NCI-H2081 (cell line): ENCODE measurements at regions not wholly inside any gene's neighbourhood (a gene's known extent, or its start where the extent isn't known, plus 50 kb on each side); places are given as distances from the start of the nearest gene placed in this dataset.
"Not testable (repeated sequence)": the region's sequence is repeated elsewhere in the genome, so short reads cannot be mapped to it uniquely, and the experiment has no call there.

Experiments used
- DNase-seq, 2 experiments: peaks; one replicate each; lab custom pipeline; 2025; lab: John Stamatoyannopoulos, UW

DNA sequence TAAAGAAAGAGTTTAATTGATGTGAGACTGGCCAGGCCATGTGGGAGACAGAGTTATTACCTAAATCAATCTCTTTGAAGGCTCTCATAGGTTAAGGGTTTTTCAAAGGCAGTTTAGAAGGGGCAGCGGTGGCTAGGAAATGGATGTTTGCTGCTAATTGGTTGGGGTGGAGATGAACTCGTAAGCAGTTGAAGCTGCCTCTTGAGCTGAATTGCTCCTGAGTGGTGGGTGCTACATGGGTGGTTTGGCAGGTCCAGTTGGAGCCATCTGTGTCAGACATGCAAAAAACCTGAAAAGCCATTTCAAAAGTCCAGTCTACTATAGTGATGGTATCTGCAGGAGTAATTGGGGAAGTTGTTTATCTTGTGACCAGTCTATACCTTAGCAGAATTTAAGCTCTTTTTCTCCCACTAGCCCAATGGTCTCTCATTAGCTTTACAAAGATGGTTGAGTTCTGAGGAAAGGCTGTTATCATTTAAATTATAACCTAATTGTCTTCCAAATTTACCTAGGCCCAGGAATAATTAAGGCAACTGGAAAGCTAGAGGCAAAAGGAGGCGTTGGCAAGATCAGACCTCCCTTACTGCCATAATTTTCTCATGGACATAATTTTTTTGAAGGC lies 762.4 kb upstream of the FRG1 start:
- DNase-seq: no peak

DNA sequence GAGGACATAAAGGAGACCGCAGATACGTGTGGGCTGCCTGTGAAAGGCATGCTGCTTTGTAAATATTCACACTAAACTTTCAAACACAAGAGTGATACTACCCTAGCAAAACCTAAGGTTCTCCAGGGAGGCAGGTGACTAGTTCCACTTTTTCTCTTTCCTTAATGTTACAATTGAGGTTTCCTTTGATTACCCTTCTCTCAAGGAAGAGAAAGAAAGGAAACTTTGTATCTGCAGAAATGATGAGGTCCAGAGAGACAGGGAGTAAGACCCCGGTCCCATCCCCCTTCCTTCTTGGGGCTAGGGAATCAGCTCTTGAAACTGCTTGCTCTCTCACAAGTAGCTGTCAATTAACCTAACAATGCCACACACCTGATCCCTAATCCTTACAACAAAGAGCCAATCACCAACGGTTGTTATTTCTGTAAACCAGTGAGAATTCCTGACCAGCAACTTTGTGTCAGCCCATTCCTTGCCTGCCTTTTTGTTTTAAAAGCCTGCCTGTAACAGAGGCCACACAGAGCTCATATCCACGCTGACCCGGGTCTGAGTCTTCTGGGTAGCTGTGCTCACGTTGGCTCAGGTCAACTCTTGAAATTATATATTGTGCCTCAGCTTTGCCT lies 754.8 kb upstream of the FRG1 start:
- no peak for DNase-seq

DNA sequence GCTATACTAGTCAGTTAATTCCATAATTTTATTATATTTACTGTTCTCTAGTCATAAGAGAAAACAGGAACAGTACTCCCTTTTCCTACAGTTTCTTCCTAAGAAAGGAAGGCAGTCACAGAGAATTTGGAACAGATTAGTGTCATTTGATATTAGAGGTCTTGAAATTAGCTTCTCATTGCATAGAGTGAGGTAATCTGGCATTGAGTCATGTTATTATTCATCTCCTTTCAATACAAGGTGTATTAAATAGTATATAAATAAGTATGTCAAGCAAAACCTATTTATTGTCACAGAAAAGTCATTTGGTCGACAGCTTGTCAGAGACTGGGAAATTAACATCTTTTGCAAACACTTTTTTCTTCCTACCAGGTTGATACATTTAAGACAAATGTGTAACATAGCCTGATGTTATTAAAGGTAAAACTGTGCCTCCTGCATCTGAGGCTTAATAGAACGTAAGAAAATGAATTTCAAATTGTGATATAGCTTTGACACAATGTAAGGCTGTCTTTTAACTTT lies 753.1 kb upstream of the FRG1 start:
- DNase-seq: no peak

DNA sequence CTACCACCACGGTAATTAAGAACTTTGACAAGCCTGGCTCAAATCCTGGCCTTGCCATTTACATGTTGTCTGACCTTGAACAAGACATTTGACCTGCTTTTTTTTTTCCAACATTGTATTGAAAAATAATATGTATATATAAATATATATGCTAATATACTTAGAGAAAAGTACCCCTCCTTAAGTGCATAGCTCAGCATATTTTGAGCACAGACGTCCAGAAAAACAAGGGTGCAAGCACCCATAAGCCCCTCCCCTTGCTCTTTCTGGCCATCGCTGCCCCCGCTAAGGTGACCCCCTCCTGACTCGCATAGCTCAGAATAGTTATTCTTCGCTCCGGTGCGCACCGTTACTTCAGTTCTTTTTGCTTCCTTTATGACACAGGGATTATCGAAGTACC lies 742.0 kb upstream of the FRG1 start:
- no peak for DNase-seq

DNA sequence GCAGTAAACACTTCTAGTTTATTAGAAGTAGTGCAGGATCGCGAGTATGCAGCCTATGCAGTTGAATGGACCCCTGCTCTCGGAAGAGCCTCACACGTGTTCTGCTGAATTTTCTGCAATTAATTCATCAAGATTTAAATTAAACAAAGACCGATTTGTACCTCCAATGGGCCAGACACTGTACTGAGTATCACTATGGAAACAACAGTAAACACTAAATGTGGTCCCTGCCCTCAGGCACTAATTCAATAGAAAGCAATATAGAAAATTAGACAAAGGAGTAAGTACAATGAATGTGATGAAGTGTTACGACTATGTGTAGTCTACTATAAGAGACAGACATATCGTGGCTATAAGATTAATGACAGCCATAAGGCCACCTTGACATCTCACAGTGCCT lies 740.3 kb upstream of the FRG1 start:
- DNase-seq: peak in 1 of 2 experiments; percentile 31

DNA sequence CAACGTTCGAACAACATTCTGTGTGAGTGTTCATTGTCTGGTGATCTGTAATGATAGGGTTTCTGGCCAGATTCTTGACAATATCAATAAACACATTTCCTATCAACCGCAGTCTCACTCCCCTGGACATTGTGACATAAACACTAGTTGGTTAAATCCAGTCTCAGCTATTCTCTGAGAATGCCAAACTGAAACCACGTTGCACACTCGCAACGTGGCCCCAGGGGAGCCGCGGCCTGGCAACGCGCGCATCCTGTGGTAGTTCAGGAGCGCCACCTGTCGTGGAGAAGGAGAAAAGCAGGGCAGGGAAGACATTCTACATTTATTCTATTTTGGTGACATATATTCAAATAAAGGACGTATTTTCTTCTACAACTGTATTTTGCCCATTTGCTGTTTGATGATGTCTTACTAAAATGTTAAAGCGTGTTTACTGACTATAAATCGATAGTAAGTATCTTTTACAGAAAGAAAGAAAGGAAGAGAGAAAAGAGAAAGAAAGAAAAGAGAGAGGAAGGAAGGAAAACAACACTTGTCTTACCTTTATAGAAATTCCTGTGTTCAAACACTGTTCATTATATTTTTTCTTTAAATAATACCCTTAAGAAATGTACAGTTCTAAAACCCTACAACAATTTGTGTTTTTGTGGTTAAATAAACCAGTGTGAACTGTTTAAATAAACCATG lies 738.3 kb upstream of the FRG1 start:
- DNase-seq: peak; percentile 59 to 72

DNA sequence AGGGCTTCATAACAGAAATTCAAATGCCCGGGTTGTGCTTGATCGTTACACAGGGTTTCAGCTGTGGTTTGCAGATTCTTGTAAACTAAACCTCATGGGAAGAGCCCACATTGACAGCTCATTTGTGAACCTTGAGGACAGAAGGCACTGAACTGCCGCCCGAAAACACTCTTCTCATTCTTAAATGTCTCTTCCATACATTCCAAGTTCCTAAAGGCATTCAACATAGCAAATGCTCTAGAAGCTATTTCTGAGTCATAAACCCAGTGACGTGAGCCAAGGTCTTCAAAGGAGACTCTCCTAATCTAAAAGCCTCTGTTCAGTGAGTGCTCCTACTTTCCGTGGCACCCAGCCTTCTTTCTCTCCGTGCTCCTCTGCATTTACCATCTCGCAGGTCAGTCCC lies 737.8 kb upstream of the FRG1 start:
- no peak for DNase-seq

DNA sequence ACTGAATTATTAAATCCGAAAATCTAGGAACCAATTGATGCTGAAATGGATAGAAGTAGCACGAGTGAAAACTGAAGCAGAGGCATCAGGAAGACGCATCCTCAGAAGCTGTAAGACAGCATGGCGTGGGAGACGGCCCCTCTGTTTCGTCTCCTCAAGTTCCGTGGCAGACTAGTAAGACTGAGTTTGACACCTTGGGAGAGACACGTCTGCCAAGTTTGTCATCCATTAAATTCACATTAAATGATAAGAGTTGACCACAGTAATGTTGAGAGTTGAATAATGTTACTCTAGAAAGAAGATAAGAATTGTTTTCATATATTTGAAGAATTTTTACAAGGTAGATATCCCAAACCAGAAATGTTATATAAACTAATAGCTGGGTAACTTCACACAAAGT lies 736.1 kb upstream of the FRG1 start:
- DNase-seq: no peak

DNA sequence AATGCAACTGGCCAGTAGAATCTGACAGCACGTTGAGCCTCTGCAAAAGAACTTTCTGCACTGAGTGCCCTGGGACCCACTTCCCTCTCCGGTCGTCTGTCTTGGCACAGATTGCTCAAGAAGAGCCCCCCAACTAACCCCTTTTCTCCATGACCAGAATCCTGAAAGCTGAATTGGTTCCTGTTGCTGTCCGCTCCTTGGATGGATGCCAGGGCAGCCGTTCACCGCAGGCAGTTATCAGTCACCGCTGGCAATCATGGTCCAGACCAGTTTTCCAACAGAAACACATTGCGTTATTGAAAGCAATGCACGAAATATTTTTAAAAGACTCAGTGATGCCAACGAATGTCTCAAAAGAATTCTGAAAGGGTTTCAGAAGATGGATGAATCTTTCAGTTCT lies 733.7 kb upstream of the FRG1 start:
- DNase-seq: no peak

DNA sequence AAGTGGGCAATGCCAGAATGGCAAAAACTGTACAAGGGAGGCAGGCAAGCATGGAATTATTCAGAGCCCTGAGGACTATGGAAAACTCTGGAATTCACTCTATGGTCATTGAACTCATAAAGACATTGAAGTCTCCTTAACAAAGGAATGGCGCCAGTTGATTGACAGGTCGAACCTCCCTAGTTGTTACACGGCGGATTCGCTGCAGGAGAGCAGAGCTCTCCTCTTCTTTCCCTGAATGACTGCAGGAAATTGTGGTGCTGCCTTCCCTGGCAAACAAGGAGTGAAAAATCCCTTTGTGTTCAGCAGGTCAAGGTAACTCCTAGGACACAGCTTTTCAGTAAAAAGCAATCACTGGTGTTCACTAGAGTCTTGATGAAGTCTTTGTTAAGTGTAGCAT lies 732.8 kb upstream of the FRG1 start:
- DNase-seq: no peak

DNA sequence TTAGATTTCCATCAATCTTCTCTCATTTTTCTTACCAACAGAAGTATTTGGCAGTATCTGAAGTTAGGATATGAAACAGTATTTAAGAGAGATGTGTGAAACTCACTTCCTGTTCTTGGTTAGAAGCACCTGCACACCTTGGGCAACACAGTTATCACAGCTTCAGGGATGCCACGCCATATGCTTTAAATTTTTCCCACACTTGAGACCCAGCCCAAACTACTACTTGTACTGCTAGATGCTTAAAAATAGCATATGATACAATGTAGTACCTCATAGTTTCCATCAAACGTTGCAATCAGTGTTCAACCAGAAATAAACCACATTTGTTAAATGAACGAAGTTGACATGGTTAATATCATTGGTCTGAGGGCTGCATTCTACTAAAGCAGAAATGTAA lies 725.1 kb upstream of the FRG1 start:
- no peak for DNase-seq

DNA sequence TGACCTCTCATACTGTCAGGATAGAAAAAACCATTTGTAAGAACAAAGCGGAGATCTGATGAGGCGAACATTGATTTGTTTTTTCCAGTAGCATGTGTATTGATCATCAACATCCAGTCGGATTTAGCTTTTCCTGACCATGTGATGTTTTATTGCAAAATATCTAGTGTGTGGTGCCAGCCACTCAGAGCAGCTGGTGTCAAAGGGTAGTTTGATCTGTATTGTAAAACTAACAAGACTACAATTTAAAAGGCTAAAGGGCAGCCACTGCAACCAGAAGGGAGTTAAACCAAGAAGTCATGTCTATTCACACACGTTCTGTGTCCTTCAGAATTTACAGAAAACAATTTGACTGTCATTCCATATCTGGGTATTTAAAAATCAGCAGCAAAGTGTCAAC lies 719.0 kb upstream of the FRG1 start:
- no peak for DNase-seq

DNA sequence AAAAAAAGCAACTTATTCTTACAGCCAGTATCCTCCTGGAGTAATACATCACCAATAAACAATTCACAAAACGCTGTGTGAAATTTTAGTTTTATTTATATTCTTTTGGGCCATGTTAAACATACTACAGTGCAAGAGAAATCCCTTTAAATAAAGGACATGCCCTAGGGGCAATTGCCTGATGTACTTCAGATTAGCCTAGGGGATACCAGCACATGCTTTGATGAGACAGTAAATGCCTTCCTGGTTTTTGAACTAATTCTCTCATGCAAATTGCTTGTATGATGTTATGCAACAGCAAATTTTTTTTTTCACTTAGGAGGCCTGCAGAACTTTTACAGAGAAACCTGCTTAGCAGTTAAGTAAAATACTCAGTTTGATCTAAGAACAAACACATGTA lies 711.9 kb upstream of the FRG1 start:
- no peak for DNase-seq

DNA sequence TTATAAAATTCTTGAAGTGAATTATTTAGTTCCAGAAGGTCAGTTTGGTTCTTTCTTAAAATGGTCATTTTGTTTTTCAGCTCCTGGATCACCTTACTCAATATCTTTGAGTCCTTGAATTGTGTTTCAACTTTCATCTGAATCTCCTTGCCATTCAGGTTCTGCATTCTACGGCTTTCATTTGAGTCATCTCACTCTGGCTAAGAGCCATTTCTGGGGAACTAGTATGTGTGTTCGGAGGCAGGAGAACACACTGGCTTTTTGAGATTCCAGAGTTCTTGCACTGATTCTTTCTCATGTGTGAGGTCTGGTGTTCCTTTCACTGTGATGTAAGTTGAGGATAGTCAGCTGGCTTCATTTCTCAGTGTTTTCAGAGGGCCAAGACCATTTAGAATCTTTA lies 708.4 kb upstream of the FRG1 start:
- no peak for DNase-seq

DNA sequence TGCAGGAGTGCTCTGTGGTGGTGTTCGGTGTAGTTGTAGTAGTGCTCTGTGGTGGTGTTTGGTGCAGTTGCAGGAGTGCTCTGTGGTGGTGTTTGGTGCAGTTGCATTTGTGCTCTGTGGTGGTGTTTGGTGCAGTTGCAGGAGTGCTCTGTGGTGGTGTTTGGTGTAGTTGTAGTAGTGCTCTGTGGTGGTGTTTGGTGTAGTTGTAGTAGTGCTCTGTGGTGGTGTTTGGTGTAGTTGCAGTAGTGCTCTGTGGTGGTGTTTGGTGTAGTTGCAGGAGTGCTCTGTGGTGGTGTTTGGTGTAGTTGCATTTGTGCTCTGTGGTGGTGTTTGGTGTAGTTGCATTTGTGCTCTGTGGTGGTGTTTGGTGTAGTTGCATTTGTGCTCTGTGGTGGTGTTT lies 706.9 kb upstream of the FRG1 start:
- not testable (repeated sequence) for DNase-seq

DNA sequence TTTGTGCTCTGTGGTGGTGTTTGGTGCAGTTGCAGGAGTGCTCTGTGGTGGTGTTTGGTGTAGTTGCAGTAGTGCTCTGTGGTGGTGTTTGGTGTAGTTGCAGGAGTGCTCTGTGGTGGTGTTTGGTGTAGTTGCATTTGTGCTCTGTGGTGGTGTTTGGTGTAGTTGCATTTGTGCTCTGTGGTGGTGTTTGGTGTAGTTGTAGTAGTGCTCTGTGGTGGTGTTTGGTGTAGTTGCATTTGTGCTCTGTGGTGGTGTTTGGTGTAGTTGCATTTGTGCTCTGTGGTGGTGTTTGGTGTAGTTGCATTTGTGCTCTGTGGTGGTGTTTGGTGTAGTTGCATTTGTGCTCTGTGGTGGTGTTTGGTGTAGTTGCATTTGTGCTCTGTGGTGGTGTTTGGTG lies 705.7 kb upstream of the FRG1 start:
- not testable (repeated sequence) for DNase-seq

DNA sequence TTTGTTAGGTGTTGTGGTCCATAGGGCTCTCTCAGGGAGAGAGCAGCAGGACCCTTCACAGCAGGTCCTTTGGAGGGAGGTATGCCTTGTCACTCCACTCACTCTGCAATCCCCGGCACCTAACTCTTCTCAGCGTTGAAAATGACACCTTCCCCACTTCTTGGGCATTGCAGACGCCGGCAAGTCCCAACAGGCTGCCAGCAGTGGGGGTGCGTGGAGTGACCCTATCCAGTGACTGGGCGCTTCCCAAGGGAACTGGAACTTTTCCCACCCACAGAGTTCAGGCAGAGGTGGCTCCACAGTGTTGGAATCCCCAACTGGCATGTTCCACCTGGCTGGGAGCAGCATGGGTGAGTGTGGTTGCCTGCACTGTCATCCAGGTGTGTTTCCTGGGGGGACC lies 705.1 kb upstream of the FRG1 start:
- DNase-seq: no peak

DNA sequence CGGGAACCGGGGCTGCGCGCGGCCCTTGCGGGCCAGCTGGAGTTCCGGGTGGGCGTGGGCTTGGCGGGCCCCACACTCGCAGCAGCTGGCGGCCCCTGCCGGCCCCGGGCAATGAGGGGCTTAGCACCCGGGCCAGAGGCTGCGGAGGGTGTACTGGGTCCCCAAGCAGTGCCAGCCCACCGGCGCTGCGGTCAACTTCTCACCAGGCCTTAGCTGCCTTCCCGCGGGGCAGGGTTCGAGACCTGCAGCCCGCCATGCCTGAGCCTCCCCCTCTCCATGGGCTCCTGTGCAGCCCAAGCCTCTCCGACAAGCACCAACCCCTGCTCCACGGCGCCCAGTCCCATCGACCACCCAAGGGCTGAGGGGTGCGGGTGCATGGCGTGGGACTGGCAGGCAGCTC lies 704.4 kb upstream of the FRG1 start:
- DNase-seq: not testable (repeated sequence)

DNA sequence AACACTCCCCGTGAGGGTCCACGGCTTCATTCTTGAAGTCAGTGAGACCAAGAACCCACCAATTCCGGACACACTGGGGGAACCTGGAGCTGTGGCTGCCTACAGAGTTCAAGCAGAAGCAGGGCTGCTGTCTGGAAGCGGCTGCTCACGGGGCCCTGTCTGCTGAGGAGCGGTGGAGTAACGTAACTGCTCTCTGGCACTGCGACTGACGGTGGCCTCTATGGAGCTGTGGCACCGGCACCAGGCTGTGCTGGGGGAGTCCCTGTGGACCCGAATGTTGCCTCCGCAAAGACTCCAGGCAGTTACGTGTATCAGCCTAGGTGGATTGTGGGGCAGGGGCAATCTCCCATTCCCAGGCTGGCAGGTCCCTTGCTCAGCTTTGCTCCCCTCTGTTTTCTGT lies 703.3 kb upstream of the FRG1 start:
- no peak for DNase-seq

DNA sequence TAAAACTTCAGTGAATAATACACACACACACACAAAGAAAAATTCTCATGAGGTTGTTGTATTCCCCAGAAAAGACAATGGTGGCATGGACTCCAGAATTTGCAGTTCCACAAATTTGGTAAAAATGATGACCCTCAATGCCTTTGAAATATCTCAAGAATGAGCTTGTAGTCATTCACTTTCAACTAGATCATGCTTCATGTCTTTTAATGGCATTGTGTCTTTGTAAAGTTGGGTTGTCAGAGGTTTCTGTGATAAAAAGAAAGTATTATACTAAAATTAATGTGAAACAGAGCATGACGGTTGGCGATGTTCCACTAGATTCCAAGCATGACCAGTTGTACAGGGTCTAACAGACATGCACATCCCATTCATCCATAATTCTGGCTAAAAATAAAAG lies 685.0 kb upstream of the FRG1 start:
- DNase-seq: no peak

DNA sequence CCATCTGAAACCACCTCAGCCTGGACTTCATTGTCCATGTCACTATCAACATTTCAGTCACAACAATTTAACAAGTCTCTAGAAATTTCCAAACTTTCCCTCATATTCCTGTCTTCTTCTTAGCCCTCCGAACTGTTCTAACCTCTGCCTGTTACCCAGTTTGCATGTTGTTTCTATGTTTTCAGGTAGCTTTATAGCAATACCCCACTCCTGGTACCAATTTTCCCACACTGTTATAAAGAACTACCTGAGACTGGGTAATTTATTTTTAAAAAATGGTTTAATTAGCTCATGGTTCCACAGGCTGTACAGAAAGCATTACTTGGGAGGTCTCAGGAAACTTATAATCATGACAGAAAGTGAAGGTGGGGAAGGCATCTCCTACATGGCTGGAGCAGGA lies 679.2 kb upstream of the FRG1 start:
- DNase-seq: no peak

DNA sequence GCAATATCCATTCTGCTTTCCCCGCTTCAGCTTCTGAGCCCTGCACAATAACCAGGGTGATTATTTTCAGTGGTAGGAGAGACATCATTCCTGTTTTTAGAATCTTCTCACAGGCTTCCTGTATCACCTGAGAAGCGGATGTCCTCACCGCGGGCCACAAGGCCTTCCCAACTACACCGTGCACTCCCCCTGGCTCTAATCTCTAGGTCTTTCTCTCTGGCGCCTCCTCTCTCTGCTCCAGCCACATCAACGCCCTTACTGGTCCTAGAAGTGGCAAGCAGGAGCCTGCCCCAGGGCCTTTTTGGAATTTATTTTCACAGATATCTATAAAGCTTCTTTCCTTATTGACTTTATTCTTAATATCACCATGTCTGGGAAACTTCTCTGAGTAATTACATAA lies 675.2 kb upstream of the FRG1 start:
- no peak for DNase-seq

DNA sequence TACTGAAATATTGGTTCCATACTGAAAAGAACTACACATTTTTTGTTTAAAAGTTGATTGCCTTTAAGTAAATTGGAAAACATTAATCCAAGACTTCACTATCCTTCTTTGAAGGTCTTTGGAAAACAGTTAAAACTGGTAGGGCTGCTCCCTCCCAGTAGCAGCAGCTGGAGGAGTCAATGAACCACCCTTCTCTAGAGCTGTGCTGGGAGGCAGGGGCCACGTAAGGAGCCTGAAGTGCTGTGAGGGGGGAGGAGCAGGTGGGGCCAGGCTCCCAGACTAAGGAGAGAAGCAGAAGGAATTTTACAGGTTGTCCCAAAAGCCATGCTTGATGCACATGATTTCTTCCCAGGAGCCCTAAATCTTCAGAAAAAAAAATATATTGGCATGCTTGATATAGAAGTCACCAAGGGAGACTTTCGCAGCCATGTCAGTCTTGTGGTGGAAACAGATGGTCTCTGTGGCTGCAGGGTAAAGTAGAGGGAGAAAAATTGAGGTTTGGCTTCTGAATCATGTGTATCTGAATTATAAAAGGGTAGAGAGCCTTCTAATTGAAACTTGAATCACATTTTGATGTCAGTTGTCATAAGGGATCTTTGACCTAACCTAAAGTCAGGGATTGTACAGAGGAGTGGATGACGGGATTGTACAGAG lies 673.2 kb upstream of the FRG1 start:
- DNase-seq: no peak
